OCI-LY3 (cell line): ENCODE measurements at regions not wholly inside any gene's neighbourhood (a gene's known extent, or its start where the extent isn't known, plus 50 kb on each side); places are given as distances from the start of the nearest gene placed in this dataset.

Experiments used
- H2AFZ ChIP-seq: fragments of 200-600, 300-600 bp; shearing (Covaris generic); 2 replicates; pipeline ENCODE4 v1.6.0; 2014; ENCODE audit warnings: antibody characterized with exemption, low read depth, low read length
- H3K27ac ChIP-seq: fragments of 200-600, 300-600 bp; sonication (generic); 2 replicates; pipeline ENCODE4 v1.5.1; 2014; ENCODE audit warnings: mild to moderate bottlenecking, low read length, moderate library complexity, mixed read lengths
- H3K27me3 ChIP-seq: fragments of 200-600, 300-600 bp; sonication (generic); 2 replicates; pipeline ENCODE4 v1.6.1; 2014; ENCODE audit warnings: low read depth, low read length, mixed read lengths
- H3K36me3 ChIP-seq: fragments of 200-600, 300-600 bp; sonication (generic); replicated peaks from 2 replicates; pipeline ENCODE3; 2014; ENCODE audit warnings: low read depth, low read length, mixed read lengths
- H3K4me1 ChIP-seq: fragments of 300-600, 200-600 bp; sonication (generic); 2 replicates; pipeline ENCODE4 v1.6.1; 2014; ENCODE audit warnings: low read length, mixed read lengths
- H3K4me2 ChIP-seq: fragments of 200-600, 300-600 bp; sonication (generic); 2 replicates; pipeline ENCODE4 v1.6.1; 2014; ENCODE audit warnings: low read length, mixed read lengths
- H3K4me3 ChIP-seq: fragments of 300-600, 200-600 bp; sonication (generic); 2 replicates; pipeline ENCODE4 v1.5.1; 2014; ENCODE audit warnings: antibody characterized with exemption, mild to moderate bottlenecking, low read length, moderate library complexity
- H3K79me2 ChIP-seq: fragments of 300-600, 200-600 bp; shearing (Covaris generic); 2 replicates; pipeline ENCODE4 v1.6.1; 2014; ENCODE audit warnings: mild to moderate bottlenecking, low read length, mixed read lengths
- H3K9ac ChIP-seq: fragments of 300-600, 200-600 bp; shearing (Covaris generic); 2 replicates; pipeline ENCODE4 v1.6.0; 2014; ENCODE audit warnings: mild to moderate bottlenecking, low read length, moderate library complexity
- H3K9me3 ChIP-seq: fragments of 200-600, 300-600 bp; shearing (Covaris generic); 2 replicates; pipeline ENCODE4 v1.6.1; 2014; ENCODE audit warnings: low read length, mixed read lengths; ENCODE audit not compliant: insufficient read depth
- H4K20me1 ChIP-seq: fragments of 200-600, 300-600 bp; sonication (generic); 2 replicates; pipeline ENCODE4 v1.6.1; 2016; ENCODE audit warnings: low read length, mixed read lengths; ENCODE audit not compliant: insufficient read depth
- EZH2phosphoT487 ChIP-seq: fragments of 200-600 bp; shearing (Covaris generic); IDR thresholded peaks from 2 replicates; pipeline ENCODE4 v1.6.1; 2018; ENCODE audit warnings: antibody characterized with exemption, mixed run types, low read depth
- TF ChIP-seq, protein P1 (sequence below): fragments of 200-600, 300-600 bp; sonication (generic); IDR thresholded peaks from 2 replicates; pipeline ENCODE4 v1.5.1; 2014; ENCODE audit warnings: antibody characterized with exemption, low read length, low read depth

DNA sequence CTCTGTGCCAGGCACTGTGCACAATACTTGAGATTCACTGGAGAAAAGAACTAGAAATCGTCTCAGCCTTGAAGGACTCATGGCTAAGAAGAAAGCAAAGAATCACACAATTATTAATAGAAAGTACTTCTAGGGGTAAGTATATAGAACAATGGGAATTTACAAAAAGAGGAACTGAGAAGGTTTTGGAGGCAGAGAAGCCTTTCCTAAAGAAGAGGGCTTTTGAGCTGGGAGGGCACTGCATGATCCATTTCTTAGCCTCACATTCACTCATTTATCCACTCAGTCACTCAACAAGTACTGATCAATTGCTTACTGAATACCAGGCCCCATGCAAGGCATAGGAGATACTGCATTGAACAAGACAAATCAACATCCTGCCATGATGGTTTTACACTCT lies 113.5 kb downstream of the TMEM114 start:
- H3K4me3 ChIP-seq: no peak overlapping the region
- H3K27me3 ChIP-seq: peaks cover 3% of the 10 kb centered on the region; the same call in 1 of the 2 replicates
- no peaks in the 10 kb centered on the region for H3K9me3 ChIP-seq
- no peak overlapping the region for H3K9ac ChIP-seq
- no peaks in the 10 kb centered on the region for H3K4me1 ChIP-seq
- no peaks in the 10 kb centered on the region for H3K36me3 ChIP-seq
- no peaks in the 10 kb centered on the region for H4K20me1 ChIP-seq
- no peak overlapping the region for H2AFZ ChIP-seq
- no peak overlapping the region for H3K27ac ChIP-seq
- no peaks in the 10 kb centered on the region for H3K79me2 ChIP-seq
- TF ChIP-seq, protein P1, sequence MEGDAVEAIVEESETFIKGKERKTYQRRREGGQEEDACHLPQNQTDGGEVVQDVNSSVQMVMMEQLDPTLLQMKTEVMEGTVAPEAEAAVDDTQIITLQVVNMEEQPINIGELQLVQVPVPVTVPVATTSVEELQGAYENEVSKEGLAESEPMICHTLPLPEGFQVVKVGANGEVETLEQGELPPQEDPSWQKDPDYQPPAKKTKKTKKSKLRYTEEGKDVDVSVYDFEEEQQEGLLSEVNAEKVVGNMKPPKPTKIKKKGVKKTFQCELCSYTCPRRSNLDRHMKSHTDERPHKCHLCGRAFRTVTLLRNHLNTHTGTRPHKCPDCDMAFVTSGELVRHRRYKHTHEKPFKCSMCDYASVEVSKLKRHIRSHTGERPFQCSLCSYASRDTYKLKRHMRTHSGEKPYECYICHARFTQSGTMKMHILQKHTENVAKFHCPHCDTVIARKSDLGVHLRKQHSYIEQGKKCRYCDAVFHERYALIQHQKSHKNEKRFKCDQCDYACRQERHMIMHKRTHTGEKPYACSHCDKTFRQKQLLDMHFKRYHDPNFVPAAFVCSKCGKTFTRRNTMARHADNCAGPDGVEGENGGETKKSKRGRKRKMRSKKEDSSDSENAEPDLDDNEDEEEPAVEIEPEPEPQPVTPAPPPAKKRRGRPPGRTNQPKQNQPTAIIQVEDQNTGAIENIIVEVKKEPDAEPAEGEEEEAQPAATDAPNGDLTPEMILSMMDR: no peak
- no peak for TF ChIP-seq EZH2phosphoT487
- no peak overlapping the region for H3K4me2 ChIP-seq

DNA sequence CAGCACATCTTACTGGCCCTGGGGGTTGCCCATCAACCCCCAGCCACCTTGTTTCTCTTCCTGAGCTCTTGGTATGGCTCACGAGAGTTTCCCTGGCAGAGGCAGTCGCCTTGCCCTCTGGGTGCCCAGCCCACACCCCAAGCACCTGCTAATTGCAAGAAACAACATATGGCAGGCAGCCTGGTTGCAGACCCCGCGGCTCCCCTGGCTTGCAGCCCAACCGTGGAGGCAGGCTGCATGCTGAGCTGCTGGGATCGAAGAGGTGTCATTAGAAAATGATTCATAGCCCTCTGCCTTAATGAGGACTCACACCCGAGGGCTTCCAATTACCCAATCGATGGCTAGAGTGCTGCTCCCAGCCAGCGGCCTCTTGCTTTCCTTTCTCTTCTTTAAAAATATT lies 115.7 kb downstream of the TMEM114 start:
- H3K9ac ChIP-seq: no peak overlapping the region
- H3K9me3 ChIP-seq: no peaks in the 10 kb centered on the region
- H3K4me3 ChIP-seq: no peak overlapping the region
- H4K20me1 ChIP-seq: no peaks in the 10 kb centered on the region
- no peaks in the 10 kb centered on the region for H3K79me2 ChIP-seq
- H3K36me3 ChIP-seq: no peaks in the 10 kb centered on the region
- H3K27ac ChIP-seq: no peak overlapping the region
- no peak overlapping the region for H3K4me2 ChIP-seq
- H3K27me3 ChIP-seq: peaks cover 3% of the 10 kb centered on the region; the same call in 1 of the 2 replicates
- TF ChIP-seq EZH2phosphoT487: no peak
- TF ChIP-seq, protein P1: no peak
- H2AFZ ChIP-seq: no peak overlapping the region
- H3K4me1 ChIP-seq: no peaks in the 10 kb centered on the region

DNA sequence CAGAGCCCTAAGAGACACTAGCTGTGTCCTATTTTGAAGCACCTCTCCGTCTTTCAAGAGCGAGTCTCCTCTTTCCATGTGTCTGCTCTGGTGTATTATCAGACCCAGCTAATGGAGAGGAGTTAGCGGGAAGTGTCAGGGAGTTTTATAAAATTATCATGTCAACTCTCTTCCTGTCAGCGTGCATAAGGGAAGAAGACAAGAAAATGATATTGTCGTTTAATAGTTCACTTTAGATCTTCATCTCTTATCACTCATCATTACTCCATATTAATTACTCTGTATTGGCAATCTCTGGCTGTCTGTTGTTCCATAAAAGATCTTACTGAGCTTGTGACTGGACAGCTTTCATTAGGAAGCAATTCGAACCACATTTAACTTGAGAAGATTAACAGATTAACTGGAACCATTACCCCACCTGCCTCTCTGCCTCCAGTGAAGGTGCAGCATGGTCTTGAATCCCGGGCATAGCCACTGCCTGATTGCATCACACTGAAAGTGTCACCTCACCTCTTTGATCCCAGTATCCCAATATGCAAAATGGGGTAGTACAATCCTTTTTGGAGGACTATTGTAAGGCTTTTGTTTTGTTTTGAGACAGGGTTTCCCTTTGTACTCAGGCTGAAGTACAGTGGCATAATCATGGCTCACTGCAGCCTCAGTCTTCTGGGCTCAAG lies 121.1 kb downstream of the TMEM114 start:
- Histone ChIP-seq H3K36me3 (no peaks in the 10 kb centered on the region), H3K4me2 (no peak overlapping the region), H2AFZ (no peak overlapping the region), H3K27ac (no peak overlapping the region), H3K9ac (no peak overlapping the region), H4K20me1 (no peaks in the 10 kb centered on the region), H3K4me1 (no peaks in the 10 kb centered on the region), H3K4me3 (no peak overlapping the region), H3K9me3 (no peaks in the 10 kb centered on the region), H3K79me2 (no peaks in the 10 kb centered on the region), H3K27me3 (0 out of 2 replicates have a peak, but pooled peaks cover 8% of the 10 kb centered on the region)
- TF ChIP-seq, protein P1: no peak
- no peak for TF ChIP-seq EZH2phosphoT487

DNA sequence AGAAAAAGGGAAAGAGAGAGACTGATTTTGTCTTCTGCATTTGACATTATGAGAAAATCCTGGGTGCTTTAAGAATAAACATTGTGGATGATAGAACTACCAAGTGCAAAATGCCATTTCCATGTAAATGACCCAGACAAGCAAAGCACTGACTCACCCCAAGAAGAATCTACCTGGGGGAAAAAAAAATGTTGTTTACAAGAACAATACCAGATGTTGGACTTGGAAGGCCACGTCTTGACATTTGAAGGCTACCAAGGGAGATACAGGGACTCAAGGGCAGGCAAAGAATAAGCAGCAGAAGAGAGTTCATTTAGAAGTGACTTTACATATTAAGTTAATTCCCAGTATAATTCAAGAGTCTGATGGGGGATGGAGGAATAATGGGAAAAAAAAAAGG lies 125.3 kb downstream of the TMEM114 start:
- no peak overlapping the region for H2AFZ ChIP-seq
- H3K4me1 ChIP-seq: no peaks in the 10 kb centered on the region
- H3K9ac ChIP-seq: no peak overlapping the region
- H3K27ac ChIP-seq: no peak overlapping the region
- H4K20me1 ChIP-seq: no peaks in the 10 kb centered on the region
- no peaks in the 10 kb centered on the region for H3K36me3 ChIP-seq
- no peaks in the 10 kb centered on the region for H3K79me2 ChIP-seq
- no peak overlapping the region for H3K4me3 ChIP-seq
- TF ChIP-seq, protein P1: no peak
- TF ChIP-seq EZH2phosphoT487: no peak
- no peaks in the 10 kb centered on the region for H3K9me3 ChIP-seq
- H3K27me3 ChIP-seq: 0 out of 2 replicates have a peak, but pooled peaks cover 8% of the 10 kb centered on the region
- H3K4me2 ChIP-seq: no peak overlapping the region
